Activated naive CD4-positive, alpha-beta T cell (primary cell): ENCODE measurements at regions not wholly inside any gene's neighbourhood (a gene's known extent, or its start where the extent isn't known, plus 50 kb on each side); places are given as distances from the start of the nearest gene placed in this dataset.
A peak's percentile ranks its signal among the peaks of the same experiment; 100 is the strongest.
"Not testable (repeated sequence)": the region's sequence is repeated elsewhere in the genome, so short reads cannot be mapped to it uniquely, and the experiment has no call there.

Source experiments
- DNase-seq, 4 experiments: peaks; one replicate each; lab custom pipeline; 2025; lab: John Stamatoyannopoulos, UW

- not testable (repeated sequence) for DNase-seq
Measured at GRCh38 chr16:29160171-29160570, 175.3 kb downstream of the LAT start.

- DNase-seq = not testable (repeated sequence)
Measured at GRCh38 chr16:29159603-29160002, 174.8 kb downstream of the LAT start.

- no peak for DNase-seq
Measured at GRCh38 chr16:29158785-29159184, 173.9 kb downstream of the LAT start.

GRCh38 chr16:29158031-29158784 lies 173.4 kb downstream of the LAT start:
- not testable (repeated sequence) for DNase-seq

DNA sequence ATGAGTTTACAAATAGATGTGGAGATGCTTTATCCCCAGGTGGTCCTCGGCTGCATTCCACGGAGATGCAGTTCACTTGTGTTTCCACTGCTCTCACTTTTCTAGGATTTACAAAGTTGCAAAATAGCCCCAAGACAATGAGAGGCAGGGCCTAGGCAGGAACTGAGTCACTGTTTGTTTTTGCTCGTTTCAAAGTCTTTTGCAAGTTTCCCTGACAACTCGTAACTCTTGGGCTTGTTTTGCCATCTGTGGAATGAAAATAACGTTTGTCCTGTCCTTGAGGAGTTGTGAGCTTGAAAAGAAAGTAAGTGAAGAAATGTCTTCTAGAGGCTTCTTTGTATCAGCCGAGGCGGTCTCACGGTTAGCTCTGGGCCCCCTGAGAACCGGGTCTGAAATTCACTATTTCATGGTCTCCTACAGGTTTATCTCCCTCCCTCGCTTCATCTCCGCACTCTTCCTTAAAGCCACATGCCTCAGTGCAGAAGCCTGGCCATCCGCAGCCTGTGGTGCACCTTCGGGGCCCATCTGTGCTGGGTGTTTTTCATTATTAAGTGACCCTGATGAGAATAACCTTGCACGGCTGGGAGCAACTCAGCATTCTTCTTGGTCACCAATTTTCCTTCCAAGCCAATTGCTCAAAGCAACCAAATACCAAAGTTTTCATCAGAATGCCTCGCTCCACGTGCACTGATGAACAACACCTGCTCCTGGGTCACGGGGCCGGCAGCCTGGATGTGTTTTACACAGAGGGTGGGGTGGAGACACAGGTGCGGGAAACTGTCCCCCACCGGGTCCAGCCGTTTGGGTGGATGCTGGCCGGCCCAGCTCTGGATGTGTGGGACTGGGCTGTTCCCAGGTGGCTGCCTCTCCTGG lies 172.4 kb downstream of the LAT start:
- DNase-seq = peak in 1 of 4 experiments; percentile 7

- DNase-seq = no peak
Measured at GRCh38 chr16:29156511-29156910, 171.7 kb downstream of the LAT start.

DNA sequence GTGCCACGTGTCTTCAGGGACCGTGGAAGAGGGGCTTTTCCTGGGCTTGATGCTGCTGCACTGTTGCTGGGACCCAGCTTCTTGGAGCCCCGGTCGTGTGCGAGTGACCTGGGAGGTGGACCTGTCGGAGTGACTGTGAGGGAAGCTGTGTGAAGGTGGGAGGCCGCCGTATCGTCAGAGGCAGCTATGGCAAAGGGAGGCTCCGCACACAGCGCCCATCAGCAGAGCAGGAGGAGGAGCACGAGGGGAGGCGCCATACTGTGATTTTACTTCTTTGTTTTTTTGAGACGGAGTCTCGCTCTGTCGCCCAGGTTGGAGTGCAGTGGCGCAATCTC lies 171.0 kb downstream of the LAT start:
- DNase-seq = not testable (repeated sequence)

GRCh38 chr16:29155131-29155865 lies 170.4 kb downstream of the LAT start:
- DNase-seq = peak in 1 of 4 experiments; percentile 27

DNA sequence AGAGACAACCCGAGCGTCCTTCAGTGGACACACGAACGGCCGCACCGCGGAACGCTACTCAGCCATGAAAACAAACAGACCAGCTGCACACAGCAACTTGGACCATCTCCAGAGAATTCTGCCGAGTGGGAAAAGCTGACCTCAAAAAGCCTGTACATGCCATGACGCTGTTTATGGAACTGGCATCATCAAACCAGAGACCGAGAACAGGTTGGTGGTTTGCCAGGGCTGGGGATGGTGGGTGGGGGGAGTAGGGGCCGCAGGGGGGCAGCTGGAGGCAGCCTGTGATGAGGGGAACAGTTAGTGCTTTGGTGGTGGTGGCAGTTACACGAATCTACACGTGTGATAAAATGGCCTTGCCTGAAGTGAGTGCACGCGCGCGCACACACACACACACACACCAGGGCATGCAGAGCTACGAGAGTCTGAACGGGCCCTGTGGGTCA lies 169.8 kb downstream of the LAT start:
- DNase-seq = peak in 1 of 4 experiments; percentile 27

DNA sequence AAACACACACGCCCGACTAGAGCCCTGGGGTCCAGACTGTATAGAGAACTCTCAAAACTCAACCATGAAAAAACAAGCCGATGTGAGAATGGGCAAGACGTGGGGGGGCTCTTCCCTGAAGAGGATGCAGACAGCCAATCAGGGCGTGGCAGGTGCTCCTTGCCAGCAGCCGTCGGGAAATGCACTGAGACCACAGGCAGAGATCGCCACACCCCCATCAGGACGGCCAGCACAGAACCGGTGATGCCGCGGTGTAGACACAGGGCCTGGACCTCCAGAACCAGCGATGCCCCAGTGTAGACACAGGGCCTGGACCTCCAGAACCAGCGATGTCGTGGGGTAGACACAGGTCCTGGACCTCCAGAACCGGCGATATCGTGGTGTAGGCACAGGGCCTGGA lies 169.2 kb downstream of the LAT start:
- DNase-seq = no peak

DNA sequence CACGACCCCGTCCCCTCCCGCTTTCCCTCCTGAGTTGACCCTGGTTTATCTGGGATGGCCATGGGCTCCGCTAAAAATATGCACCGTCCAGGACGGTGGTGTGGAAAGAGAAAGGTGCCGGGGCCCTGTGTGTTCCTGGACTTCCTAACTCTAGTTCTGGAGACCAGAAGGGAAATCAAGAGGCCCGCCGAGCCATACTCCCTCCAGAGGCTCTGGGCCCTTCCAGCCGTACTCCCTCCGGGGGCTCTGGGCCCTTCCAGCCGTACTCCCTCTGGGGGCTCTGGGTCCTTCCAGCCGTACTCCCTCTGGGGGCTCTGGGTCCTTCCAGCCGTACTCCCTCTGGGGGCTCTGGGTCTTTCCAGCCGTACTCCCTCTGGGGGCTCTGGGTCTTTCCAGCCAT lies 168.5 kb downstream of the LAT start:
- DNase-seq = not testable (repeated sequence)

GRCh38 chr16:29152544-29153031 lies 167.7 kb downstream of the LAT start:
- DNase-seq = not testable (repeated sequence)

DNA sequence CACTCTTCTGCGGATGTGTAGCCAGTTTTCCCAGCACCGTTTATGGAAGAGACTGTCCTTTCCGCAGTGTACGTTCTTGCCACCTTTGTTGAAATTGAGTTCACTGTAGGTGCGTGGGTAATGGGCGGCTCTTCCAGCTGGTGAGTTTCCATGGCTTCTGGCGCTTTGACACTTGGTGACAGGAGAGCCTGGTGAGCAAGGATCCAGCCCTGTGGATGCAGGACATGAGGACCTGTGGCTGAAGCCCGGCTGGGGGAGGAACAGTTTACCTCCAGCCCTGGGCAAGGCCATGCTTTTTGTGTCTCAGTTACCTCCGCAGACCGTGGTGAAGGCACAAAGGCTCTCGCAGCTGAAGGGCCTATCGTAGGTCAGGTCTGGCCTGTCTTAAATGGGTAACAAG lies 166.5 kb downstream of the LAT start:
- no peak for DNase-seq

GRCh38 chr16:29149912-29150311 lies 165.1 kb downstream of the LAT start:
- DNase-seq = not testable (repeated sequence)

DNA sequence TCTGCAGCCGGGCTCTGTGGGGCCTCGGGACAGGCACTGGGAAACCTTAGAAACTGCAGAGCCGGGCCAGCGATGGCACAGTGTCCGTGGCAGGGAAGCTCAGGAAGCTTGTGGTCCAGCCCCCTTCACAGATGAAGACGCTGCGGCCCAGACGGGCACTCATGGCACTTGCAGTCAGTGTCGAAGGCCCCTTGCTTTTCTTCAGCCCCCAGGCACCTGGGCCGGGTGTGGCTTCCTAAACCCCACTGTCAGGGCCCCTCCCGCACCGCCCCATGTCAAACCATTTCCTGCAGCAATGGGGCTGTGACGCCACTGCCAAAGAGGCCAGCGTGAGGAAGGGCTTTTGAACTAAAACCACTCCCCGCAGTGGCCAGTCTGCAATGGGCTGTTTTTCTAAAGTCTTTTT lies 164.0 kb downstream of the LAT start:
- DNase-seq = peak in 2 of 4 experiments; percentile 70 to 80

DNA sequence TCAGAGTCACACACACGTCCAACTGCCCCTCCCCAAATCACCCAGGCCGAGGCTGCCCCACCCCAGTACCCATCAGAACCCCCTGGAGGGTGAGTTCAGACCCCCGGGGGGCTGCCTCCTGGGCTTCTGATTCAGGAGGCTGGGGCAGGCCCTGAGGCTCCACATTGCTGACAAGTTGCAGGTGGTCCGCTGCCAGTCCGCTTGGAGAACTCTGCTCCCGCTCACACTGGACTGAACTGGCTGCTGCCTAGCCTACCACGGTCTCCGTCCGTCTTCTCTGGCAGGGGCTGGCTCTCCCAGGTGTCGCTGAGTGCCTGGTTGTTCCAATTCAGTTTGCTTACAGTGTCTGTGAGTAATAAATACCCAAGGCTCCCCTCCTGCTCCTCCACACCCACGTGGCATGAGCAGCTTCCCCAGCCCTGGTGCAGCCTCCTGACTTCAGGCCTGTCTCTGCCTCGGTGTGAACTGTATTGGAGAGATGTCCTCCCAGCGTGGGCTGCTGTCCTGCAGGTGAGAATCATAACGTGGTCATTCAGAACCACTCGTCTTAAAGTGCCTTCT lies 163.4 kb downstream of the LAT start:
- peak in 2 of 4 experiments; percentile 15 to 23 for DNase-seq

DNA sequence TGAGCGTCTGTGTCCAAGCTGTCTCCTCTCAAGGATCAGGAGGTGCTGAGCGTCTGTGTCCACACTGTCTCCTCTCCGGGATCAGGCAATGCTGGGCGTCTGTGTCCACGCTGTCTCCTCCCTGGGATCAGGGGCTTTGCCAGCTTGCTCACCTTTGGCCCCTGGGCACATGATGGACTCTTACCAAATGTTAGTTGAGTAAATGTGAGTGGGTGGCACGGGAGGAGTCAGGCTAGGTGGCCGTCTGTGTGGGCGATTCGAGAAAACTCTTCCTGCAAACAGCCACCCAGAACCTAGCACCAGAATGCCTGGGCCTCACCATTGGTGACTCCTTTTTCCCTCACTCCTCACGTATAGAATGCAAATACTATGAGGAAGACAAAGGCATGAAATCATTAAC lies 162.9 kb downstream of the LAT start:
- not testable (repeated sequence) for DNase-seq

DNA sequence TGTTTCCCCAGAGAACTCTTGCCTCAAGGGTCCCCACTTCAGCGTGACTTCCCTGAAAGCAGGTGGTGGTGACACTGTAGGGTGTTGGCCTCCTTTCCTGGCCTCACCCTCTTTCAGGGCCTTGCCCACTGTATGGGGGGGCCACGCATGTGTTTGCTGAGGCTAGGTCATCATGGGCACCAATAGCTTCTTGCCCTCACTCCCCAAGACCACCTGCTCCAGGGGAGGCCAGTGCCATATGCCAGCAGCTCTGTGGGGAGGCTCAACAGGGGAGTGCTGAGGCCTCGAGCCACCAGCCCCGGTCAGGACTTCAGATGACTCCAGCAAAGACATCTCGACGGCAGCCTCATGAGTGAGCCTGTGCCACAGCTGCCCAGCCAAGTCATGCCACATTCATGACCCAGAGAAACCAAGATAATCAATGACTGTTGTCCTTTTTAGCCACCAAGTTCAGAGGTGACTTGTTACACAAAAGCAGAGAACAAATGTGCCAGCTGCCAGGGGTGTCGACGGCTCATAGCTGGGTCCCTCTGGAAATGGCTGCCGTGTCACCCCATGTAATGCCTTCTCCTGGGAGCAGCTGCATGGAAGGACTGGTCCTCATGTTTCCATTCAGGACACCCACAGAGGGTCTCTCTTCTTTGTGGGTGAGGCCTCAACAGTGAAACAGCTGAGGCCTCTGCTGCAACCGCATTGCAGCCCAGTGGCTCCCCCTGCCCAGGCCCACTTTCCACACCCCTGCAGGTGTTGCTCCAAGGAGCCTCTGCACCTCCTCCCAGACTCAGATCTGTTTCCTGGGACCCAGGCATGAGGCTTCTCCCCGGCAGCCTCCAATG lies 162.2 kb downstream of the LAT start:
- not testable (repeated sequence) for DNase-seq

DNA sequence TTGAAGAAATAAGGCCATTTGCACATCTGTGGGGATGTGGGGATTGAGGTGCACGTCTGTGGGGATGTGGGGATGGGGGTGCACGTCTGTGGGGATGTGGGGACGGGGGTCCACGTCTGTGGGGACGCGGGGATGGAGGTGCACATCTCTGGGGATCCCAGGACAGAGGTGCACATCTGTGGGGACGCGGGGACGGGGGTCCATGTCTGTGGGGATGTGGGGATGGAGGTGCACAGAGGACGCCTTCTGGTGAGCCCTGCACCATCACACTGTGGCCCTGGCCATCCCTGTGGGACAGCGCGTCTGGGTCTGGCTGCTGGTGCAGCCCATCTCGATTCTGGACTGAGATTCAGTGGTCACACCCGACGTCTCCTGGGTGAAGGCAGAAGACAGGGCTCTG lies 161.4 kb downstream of the LAT start:
- no peak for DNase-seq

DNA sequence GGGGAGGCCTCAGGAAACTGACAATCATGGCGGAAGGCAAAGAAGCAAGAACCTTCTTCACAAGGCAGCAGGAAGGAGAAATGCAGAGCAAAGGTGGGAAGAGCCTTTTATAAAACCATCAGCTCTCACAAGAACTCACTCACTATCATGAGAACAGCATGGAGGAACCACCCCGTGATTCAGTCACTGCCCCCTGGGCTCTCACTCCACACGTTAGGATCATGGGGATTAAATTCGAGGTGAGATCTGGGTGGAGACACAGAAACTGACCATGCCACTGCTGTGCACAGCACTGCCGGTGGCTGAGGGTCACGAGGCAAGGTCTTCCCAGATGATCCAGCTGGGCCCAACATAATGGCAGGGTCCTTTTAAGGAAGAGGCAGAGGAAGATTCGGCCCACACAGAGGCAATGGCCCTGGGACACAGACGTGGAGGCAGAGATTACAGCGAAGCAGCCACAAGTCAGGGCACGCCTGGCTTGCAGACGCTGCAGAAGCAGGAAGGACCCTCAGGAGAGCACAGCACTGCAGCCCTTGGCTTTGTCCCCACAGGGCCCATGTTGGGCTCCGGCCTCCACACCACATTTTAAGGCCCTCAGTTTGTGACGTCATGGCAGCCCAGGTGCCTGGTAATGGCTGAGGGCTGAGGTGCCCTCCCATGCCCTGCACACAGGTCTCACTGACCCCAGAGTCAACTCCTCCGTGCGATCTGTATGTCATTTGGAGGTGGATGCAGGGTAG lies 160.8 kb downstream of the LAT start:
- DNase-seq = not testable (repeated sequence)
